CD4-positive, alpha-beta T cell (primary cell): ENCODE measurements at regions not wholly inside any gene's neighbourhood (a gene's known extent, or its start where the extent isn't known, plus 50 kb on each side); places are given as distances from the start of the nearest gene placed in this dataset.

Experiments
- ATAC-seq: fragments of 200-7000 bp; cut with Tn5 transposase; one replicate; pipeline ENCODE4 v1.10.0; 2022; ENCODE audit warnings: mild to moderate bottlenecking; ENCODE audit not compliant: poor library complexity
- CTCF ChIA-PET: fragments of 350-600 bp; sonication (Branson Sonifier 250); formaldehyde crosslinking; loops from one replicate; lab custom pipeline; 2021; ENCODE audit warnings: antibody characterized with exemption, inconsistent platforms; lab: Charles Lee
- POLR2A ChIA-PET: fragments of 350-600 bp; sonication (Branson Sonifier 250); formaldehyde crosslinking; loops from one replicate; lab custom pipeline; 2021; ENCODE audit warnings: antibody characterized with exemption, inconsistent platforms; lab: Charles Lee
- DNase-seq, 14 experiments: peaks; one replicate each; pipeline ENCODE4 v3.0.0-alpha.2; 2013 to 2020; ENCODE audit warnings: mixed read lengths in 2 of 14
- H3K27ac ChIP-seq, 2 donors: one replicate each; pipeline versions ENCODE4 v1.5.1 to v1.7.0; 2013; ENCODE audit warnings: low read length in 2 of 2, low read depth in 1 of 2, mild to moderate bottlenecking in 1 of 2
- H3K27me3 ChIP-seq, 2 experiments: 1 replicate in 1 of 2; 2 replicates in 1 of 2; pipeline versions ENCODE4 v1.6.1 to v1.7.0; 2013; ENCODE audit warnings: low read length in 2 of 2, control low read depth in 1 of 2, mild to moderate bottlenecking in 1 of 2, moderate library complexity in 1 of 2; ENCODE audit not compliant: insufficient read depth in 2 of 2, control insufficient read depth in 1 of 2
- H3K36me3 ChIP-seq: one replicate; pipeline ENCODE4 v1.6.1; 2013; ENCODE audit warnings: low read length, control low read depth; ENCODE audit not compliant: insufficient read depth
- H3K4me1 ChIP-seq: one replicate; pipeline ENCODE4 v1.6.1; 2013; ENCODE audit warnings: low read length, control low read depth; ENCODE audit not compliant: insufficient read depth
- H3K4me3 ChIP-seq: one replicate; pipeline ENCODE4 v1.5.1; 2013; ENCODE audit warnings: mild to moderate bottlenecking, low read length, moderate library complexity
- H3K9me3 ChIP-seq, 2 experiments: 1 replicate in 1 of 2; 2 replicates in 1 of 2; pipeline versions ENCODE4 v1.6.1 to v1.7.0; 2013; ENCODE audit warnings: low read length in 2 of 2, mild to moderate bottlenecking in 2 of 2, control low read depth in 1 of 2, moderate library complexity in 1 of 2; ENCODE audit not compliant: control insufficient read depth in 1 of 2, insufficient read depth in 1 of 2
- H3K27ac Mint-ChIP-seq: one replicate; pipeline ENCODE4 v1.8.0; 2020; ENCODE audit warnings: mixed read lengths
- H3K27me3 Mint-ChIP-seq: one replicate; pipeline ENCODE4 v1.8.0; 2021; ENCODE audit warnings: mixed read lengths
- H3K36me3 Mint-ChIP-seq: one replicate; pipeline ENCODE4 v1.8.0; 2021; ENCODE audit warnings: low read depth, mixed read lengths
- H3K4me1 Mint-ChIP-seq: one replicate; pipeline ENCODE4 v1.8.0; 2021; ENCODE audit warnings: low read depth, mixed read lengths
- H3K4me3 Mint-ChIP-seq: one replicate; pipeline ENCODE4 v1.8.0; 2020; ENCODE audit warnings: mild to moderate bottlenecking, mixed read lengths
- H3K9me3 Mint-ChIP-seq: one replicate; pipeline ENCODE4 v1.8.0; 2020; ENCODE audit warnings: mixed read lengths
- intact Hi-C, 2 experiments: fragments of 100-400 bp; cut with DNase I in 1 of 2; cut with micrococcal nuclease in 1 of 2; formaldehyde crosslinking; loops; one replicate each; pipeline versions ENCODE4 v1.15.1 to v1.9.0; 2023 to 2025; cut with DNase I, micrococcal nuclease
- TF ChIP-seq, protein P1 (sequence below): fragments of 200-600 bp; IDR thresholded peaks from one replicate; pipeline ENCODE4 v1.8.0; 2022; ENCODE audit warnings: antibody characterized with exemption, mild to moderate bottlenecking

DNA sequence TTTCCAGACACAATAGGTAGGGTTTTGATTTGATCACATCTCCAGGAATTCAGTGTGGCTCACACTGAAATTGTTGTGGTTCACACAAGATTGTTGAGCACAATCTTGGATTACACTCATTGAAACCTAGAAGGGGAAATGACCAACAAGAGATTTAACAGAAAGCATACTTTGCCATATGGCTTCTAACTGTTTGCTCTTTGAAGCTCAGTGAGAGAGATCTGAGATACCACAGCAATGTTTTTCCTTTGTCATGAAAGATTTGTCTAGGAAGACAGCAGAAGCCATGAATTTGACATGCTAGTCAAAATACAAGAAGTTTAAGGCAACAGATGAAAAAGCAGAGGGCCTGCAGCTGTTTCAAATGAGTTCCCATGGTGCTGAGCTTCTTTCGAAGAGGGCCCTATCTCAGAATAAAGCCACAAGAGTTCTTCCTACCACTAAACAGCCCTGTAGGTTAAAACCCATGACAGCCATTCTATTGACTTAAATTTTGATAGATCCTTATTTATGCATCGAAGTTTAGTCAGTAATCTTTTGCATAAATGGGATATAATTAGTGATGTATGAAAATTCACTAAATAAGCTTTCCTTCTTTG lies 650.4 kb downstream of the LTN1 start:
- no peaks in the 10 kb centered on the region for H3K27me3 ChIP-seq
- Mint-ChIP-seq H3K36me3 (no peaks in the 10 kb centered on the region), H3K27ac (no peak overlapping the region), H3K4me1 (no peaks in the 10 kb centered on the region), H3K9me3 (no peaks in the 10 kb centered on the region), H3K27me3 (no peaks in the 10 kb centered on the region), H3K4me3 (no peak overlapping the region)
- H3K27ac ChIP-seq, result no peak overlapping the region
- ATAC-seq (no peak), DNase-seq (no peak)
- H3K36me3 ChIP-seq, result no peaks in the 10 kb centered on the region
- no peak overlapping the region for H3K4me3 ChIP-seq
- TF ChIP-seq, protein P1, sequence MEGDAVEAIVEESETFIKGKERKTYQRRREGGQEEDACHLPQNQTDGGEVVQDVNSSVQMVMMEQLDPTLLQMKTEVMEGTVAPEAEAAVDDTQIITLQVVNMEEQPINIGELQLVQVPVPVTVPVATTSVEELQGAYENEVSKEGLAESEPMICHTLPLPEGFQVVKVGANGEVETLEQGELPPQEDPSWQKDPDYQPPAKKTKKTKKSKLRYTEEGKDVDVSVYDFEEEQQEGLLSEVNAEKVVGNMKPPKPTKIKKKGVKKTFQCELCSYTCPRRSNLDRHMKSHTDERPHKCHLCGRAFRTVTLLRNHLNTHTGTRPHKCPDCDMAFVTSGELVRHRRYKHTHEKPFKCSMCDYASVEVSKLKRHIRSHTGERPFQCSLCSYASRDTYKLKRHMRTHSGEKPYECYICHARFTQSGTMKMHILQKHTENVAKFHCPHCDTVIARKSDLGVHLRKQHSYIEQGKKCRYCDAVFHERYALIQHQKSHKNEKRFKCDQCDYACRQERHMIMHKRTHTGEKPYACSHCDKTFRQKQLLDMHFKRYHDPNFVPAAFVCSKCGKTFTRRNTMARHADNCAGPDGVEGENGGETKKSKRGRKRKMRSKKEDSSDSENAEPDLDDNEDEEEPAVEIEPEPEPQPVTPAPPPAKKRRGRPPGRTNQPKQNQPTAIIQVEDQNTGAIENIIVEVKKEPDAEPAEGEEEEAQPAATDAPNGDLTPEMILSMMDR, result no peak
- no peaks in the 10 kb centered on the region for H3K4me1 ChIP-seq
- ChIA-PET POLR2A (no interaction called here), CTCF (interaction anchor here (0.6 kb wide), 1 partner anchor 1868 kb away, joined by 3 read pairs; no protein-coding TSS in a partner anchor)
- H3K9me3 ChIP-seq, result no peaks in the 10 kb centered on the region
- intact Hi-C loops, result no loop called here

DNA sequence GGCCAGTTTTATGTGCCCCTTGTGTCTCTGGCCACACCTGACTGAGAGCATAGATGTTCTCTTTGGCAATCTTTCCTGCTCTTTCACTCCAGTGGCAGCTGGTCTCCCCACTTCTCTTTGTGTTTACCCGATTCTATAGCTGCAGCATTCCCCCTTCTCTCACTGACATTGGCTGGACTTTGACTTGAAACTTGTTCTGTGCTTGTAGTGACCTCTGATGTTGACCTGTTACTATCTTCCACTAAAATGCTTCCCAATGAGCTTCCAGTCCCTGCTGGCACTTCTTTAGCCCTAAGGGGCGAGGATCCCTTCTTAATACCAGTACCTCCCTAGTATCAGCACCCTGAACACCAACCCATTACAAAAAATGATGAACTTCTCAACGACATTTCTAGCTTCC lies 653.3 kb downstream of the LTN1 start:
- CTCF ChIA-PET, result no interaction called here
- Mint-ChIP-seq H3K27ac (no peak overlapping the region), H3K27me3 (no peaks in the 10 kb centered on the region), H3K36me3 (no peaks in the 10 kb centered on the region), H3K9me3 (no peaks in the 10 kb centered on the region), H3K4me3 (no peak overlapping the region), H3K4me1 (no peaks in the 10 kb centered on the region)
- no peak for ATAC-seq
- H3K9me3 ChIP-seq, result no peaks in the 10 kb centered on the region
- no peaks in the 10 kb centered on the region for H3K36me3 ChIP-seq
- TF ChIP-seq, protein P1, result no peak
- H3K27me3 ChIP-seq, result no peaks in the 10 kb centered on the region
- H3K4me3 ChIP-seq, result no peak overlapping the region
- no peak overlapping the region for H3K27ac ChIP-seq
- DNase-seq, result no peak
- no peaks in the 10 kb centered on the region for H3K4me1 ChIP-seq
- intact Hi-C loops, result no loop called here
- POLR2A ChIA-PET, result no interaction called here

DNA sequence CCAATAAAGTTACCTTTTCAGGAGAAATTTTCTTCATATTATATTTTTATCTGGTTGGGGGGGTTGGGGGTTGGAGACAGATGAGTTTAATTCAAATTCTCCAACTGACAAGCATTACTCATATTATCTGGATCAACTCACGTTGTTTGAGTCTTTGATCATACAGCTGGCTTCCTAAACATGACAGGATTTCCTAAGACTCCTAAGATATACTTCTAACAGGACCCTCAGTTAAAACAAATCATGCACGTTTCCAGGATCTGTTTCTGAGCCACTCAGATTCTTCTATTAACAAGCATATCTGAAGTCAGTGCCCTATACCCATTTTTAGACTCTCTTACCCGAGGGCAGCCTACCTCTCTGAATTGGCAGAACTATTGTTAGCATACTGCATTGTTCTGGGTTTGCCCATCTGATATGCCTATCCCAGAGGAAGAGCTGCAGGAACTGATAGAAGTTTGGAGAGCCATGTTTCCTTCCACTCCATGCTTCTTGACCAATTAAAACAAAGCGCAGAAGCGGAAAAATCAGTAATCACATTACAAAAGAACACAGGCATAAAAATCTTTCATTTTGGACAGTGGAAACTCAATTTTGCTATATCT lies 653.9 kb downstream of the LTN1 start:
- Mint-ChIP-seq H3K36me3 (no peaks in the 10 kb centered on the region), H3K4me1 (no peaks in the 10 kb centered on the region), H3K9me3 (no peaks in the 10 kb centered on the region), H3K27me3 (no peaks in the 10 kb centered on the region), H3K27ac (no peak overlapping the region), H3K4me3 (no peak overlapping the region)
- ATAC-seq, result no peak
- TF ChIP-seq, protein P1, result no peak
- no peaks in the 10 kb centered on the region for H3K9me3 ChIP-seq
- intact Hi-C loops, result no loop called here
- no peaks in the 10 kb centered on the region for H3K4me1 ChIP-seq
- H3K27me3 ChIP-seq, result no peaks in the 10 kb centered on the region
- no peak for DNase-seq
- POLR2A ChIA-PET, result no interaction called here
- H3K27ac ChIP-seq, result no peak overlapping the region
- CTCF ChIA-PET, result no interaction called here
- H3K4me3 ChIP-seq, result no peak overlapping the region
- H3K36me3 ChIP-seq, result no peaks in the 10 kb centered on the region
